Esophagus (tissue), 2 donors: ENCODE measurements at regions not wholly inside any gene's neighbourhood (a gene's known extent, or its start where the extent isn't known, plus 50 kb on each side); places are given as distances from the start of the nearest gene placed in this dataset.

Experiments
- H3K27ac ChIP-seq, 2 donors: one replicate each; pipeline ENCODE4 v1.5.1; 2013; ENCODE audit warnings: low read depth in 2 of 2, mild to moderate bottlenecking in 2 of 2, inconsistent platforms in 1 of 2, low read length in 1 of 2, moderate library complexity in 1 of 2
- H3K27me3 ChIP-seq, 2 donors: one replicate each; pipeline ENCODE4 v1.6.1; 2013; ENCODE audit warnings: low read length in 2 of 2, control low read depth in 1 of 2, mild to moderate bottlenecking in 1 of 2; ENCODE audit not compliant: insufficient read depth in 2 of 2, control insufficient read depth in 1 of 2
- H3K36me3 ChIP-seq, 2 donors: one replicate each; pipeline ENCODE4 v1.6.1; 2013; ENCODE audit warnings: low read length in 1 of 2; ENCODE audit not compliant: control insufficient read depth in 2 of 2, insufficient read depth in 2 of 2
- H3K4me1 ChIP-seq, 2 donors: one replicate each; pipeline ENCODE4 v1.6.1; 2013; ENCODE audit warnings: low read length in 1 of 2; ENCODE audit not compliant: control insufficient read depth in 2 of 2, insufficient read depth in 2 of 2
- H3K4me3 ChIP-seq, 2 donors: one replicate each; pipeline ENCODE4 v1.5.1; 2013; ENCODE audit warnings: low read length in 2 of 2, mild to moderate bottlenecking in 2 of 2, low read depth in 1 of 2, moderate library complexity in 1 of 2
- H3K9me3 ChIP-seq, 2 donors: one replicate each; pipeline ENCODE4 v1.6.1; 2013; ENCODE audit warnings: mild to moderate bottlenecking in 2 of 2, low read depth in 1 of 2, low read length in 1 of 2, moderate library complexity in 1 of 2; ENCODE audit not compliant: control insufficient read depth in 2 of 2, insufficient read depth in 1 of 2
- WGBS, 2 donors: extraction: QIAGEN DNeasy Blood & Tissue Kit; methylation state at CpG; one replicate each; pipeline ENCODE4 v1.1.7; 2013; 5-methylcytosine and 5-hydroxymethylcytosine counted together
- donor health status: healthy with polysubstance abuse.
- donor health status: Bipolar disorder and iron deficiency.

GRCh38 chr1:200305806-200306205 is 104.0 kb downstream of the ZNF281 start:
- H3K9me3 ChIP-seq: no peaks in the 10 kb centered on the region
- no peaks in the 10 kb centered on the region for H3K4me1 ChIP-seq
- H3K27me3 ChIP-seq: no peaks in the 10 kb centered on the region
- no peak overlapping the region for H3K27ac ChIP-seq
- no peaks in the 10 kb centered on the region for H3K36me3 ChIP-seq
- H3K4me3 ChIP-seq: no peak overlapping the region

GRCh38 chr1:200304171-200304570 is 105.7 kb downstream of the ZNF281 start:
- H3K36me3 ChIP-seq: no peaks in the 10 kb centered on the region
- H3K4me3 ChIP-seq: no peak overlapping the region
- no peak overlapping the region for H3K27ac ChIP-seq
- WGBS, 2 donors: 51 to 64% methylated on average over 1 of the region's 1 CpG
- no peaks in the 10 kb centered on the region for H3K27me3 ChIP-seq
- H3K4me1 ChIP-seq: no peaks in the 10 kb centered on the region
- H3K9me3 ChIP-seq: no peaks in the 10 kb centered on the region

DNA sequence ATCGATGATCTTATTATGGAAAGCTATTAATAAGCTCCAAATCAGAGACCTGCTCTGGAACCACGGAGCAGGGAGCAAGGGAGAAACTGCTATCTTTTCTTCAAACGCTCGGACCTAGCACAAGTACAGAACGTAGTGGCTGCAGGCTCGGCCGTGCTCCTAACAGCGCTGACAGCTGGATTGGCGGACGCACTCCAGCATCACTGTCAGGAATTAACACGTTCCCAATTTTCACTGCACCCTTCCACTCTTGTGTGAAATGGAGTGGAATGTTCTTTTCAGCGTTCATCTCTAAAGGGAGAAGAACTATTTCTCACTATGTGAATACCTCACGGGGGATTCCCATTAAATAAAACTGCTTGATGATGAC is 106.9 kb downstream of the ZNF281 start:
- no peak overlapping the region for H3K27ac ChIP-seq
- H3K36me3 ChIP-seq: no peaks in the 10 kb centered on the region
- peak overlapping the region; percentile 60 to 67 for H3K4me3 ChIP-seq
- H3K27me3 ChIP-seq: no peaks in the 10 kb centered on the region
- H3K9me3 ChIP-seq: no peaks in the 10 kb centered on the region
- WGBS, 2 donors: 20 to 24% methylated on average over 13 of the region's 13 CpGs
- H3K4me1 ChIP-seq: no peaks in the 10 kb centered on the region

GRCh38 chr1:200302192-200302920 is 107.5 kb downstream of the ZNF281 start:
- peak overlapping the region; percentile 60 to 67 for H3K4me3 ChIP-seq
- no peak overlapping the region for H3K27ac ChIP-seq
- WGBS, 2 donors: 0 to 1% methylated on average over 36 of the region's 36 CpGs

GRCh38 chr1:200301152-200301551 is 108.7 kb downstream of the ZNF281 start:
- 89 to 98% methylated on average over 3 of the region's 3 CpGs for WGBS, 2 donors
- no peak overlapping the region for H3K4me3 ChIP-seq
- H3K9me3 ChIP-seq: no peaks in the 10 kb centered on the region
- no peak overlapping the region for H3K27ac ChIP-seq
- H3K27me3 ChIP-seq: no peaks in the 10 kb centered on the region
- H3K4me1 ChIP-seq: no peaks in the 10 kb centered on the region
- H3K36me3 ChIP-seq: no peaks in the 10 kb centered on the region

More at GRCh38 chr1:200302192-200302920, 107.5 kb downstream of the ZNF281 start:
- Histone ChIP-seq H3K4me1 (no peaks in the 10 kb centered on the region), H3K9me3 (no peaks in the 10 kb centered on the region), H3K27me3 (no peaks in the 10 kb centered on the region), H3K36me3 (no peaks in the 10 kb centered on the region)

- H3K4me3 ChIP-seq: no peak overlapping the region
- WGBS, 2 donors: 75 to 84% methylated on average over 1 of the region's 1 CpG
- H3K9me3 ChIP-seq: no peaks in the 10 kb centered on the region
- no peaks in the 10 kb centered on the region for H3K4me1 ChIP-seq
- no peaks in the 10 kb centered on the region for H3K27me3 ChIP-seq
- H3K27ac ChIP-seq: no peak overlapping the region
- no peaks in the 10 kb centered on the region for H3K36me3 ChIP-seq
Observed at GRCh38 chr1:200299571-200299970, 110.3 kb downstream of the ZNF281 start.

DNA sequence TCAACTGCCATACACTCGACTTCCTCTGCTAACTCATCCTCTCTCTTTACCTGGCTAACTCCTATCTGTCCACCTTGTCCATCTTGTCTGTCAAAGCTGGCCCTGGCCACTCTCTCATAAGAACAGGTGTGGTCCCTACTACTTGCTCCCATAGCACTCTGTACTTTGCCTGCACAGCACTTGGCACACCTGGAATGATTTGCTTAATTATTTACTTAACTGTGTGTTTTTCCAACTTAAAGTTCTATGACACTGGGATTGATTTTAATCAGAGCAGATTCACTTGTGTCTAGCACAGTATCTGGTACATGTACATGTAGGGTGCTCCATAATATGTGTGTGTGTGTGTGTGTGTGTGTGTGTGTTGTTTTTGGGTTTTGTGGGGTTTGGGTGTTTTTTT is 111.6 kb downstream of the ZNF281 start:
- no peaks in the 10 kb centered on the region for H3K4me1 ChIP-seq

DNA sequence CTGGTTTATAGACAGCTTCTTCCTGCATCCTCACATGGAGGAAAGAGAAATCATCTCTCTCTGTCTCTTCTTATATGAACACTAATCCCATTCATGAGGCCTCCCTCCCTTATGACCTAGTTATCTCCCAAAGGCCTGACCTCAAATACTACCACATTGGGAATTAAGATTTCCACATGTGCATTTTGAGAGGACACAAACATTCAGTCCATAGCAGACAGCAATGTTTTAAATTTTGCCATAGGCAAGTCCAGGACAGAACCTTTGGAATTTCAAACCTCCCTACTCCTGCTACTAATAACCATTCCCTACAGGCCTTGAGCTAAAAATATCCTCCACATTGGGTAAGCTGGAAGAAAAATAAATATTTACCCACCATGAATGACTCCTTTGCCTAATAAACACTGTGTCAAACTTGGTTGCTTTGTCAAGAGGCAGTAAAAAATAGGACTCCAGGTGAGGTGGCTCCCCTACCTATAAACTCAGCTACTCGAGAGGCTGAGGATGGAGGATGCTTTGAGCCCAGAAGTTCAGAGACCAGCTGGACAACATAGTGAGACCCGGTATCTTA is 113.7 kb downstream of the ZNF281 start:
- no peaks in the 10 kb centered on the region for H3K9me3 ChIP-seq
- no peak overlapping the region for H3K4me3 ChIP-seq
- H3K27ac ChIP-seq: no peak overlapping the region
- H3K4me1 ChIP-seq: no peaks in the 10 kb centered on the region
- H3K27me3 ChIP-seq: no peaks in the 10 kb centered on the region
- 39 to 46% methylated on average over 2 of the region's 2 CpGs for WGBS, 2 donors
- H3K36me3 ChIP-seq: no peaks in the 10 kb centered on the region

More for the DNA sequence above, 111.6 kb downstream of the ZNF281 start:
- no peaks in the 10 kb centered on the region for H3K27me3 ChIP-seq
- 57 to 61% methylated on average over 1 of the region's 1 CpG for WGBS, 2 donors
- no peak overlapping the region for H3K27ac ChIP-seq
- no peaks in the 10 kb centered on the region for H3K36me3 ChIP-seq
- no peak overlapping the region for H3K4me3 ChIP-seq
- no peaks in the 10 kb centered on the region for H3K9me3 ChIP-seq

DNA sequence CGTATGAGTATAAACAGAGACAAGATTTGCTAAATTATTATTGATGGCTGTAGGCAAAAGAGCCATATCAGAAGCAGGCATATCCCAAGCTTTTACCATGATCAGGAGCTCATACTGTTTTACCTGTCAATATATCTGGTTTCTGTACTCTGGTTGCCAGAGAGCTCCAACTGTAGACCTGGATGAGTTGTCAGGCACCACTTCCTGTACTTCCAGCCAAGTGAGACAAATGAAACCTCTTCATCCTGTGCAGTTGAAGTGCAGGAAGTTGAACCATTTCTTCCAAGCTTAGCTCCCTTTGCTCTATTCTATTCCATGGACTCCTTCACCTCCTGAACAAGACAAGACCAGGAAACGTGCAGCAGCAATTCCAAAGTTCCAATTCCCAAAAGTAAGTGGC is 115.6 kb downstream of the ZNF281 start:
- Histone ChIP-seq H3K4me1 (no peaks in the 10 kb centered on the region), H3K27me3 (no peaks in the 10 kb centered on the region), H3K9me3 (peaks cover 0 to 5% of the 10 kb centered on the region in 2 donors), H3K4me3 (no peak overlapping the region), H3K36me3 (no peaks in the 10 kb centered on the region), H3K27ac (no peak overlapping the region)
- 68 to 79% methylated on average over 2 of the region's 2 CpGs for WGBS, 2 donors

DNA sequence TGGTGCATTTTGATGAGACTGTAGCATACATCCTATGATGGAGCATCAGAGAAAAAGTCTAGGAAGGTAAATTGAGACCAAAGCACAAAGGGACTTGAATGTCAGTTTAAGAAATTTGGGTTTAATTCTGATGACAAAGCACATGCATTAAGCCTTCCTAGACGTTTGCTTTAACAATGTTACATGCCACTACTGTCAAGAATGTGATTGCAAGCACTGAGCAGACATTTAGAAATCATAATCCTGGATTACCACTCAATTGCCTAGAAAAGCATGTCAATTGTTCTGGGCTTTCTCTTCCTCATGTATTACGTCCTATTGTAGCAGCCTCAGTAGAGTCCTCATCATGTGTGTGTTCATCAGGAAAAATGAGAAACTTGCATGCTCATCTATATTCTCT is 117.1 kb downstream of the ZNF281 start:
- no peaks in the 10 kb centered on the region for H3K36me3 ChIP-seq
- H3K4me1 ChIP-seq: no peaks in the 10 kb centered on the region
- H3K27ac ChIP-seq: no peak overlapping the region
- H3K9me3 ChIP-seq: peaks cover 0 to 5% of the 10 kb centered on the region in 2 donors
- H3K27me3 ChIP-seq: no peaks in the 10 kb centered on the region
- 41 to 54% methylated on average over 2 of the region's 2 CpGs for WGBS, 2 donors
- no peak overlapping the region for H3K4me3 ChIP-seq
